SKM-1 (cell line): ENCODE measurements at regions not wholly inside any gene's neighbourhood (a gene's known extent, or its start where the extent isn't known, plus 50 kb on each side); places are given as distances from the start of the nearest gene placed in this dataset.
"Not testable (repeated sequence)": the region's sequence is repeated elsewhere in the genome, so short reads cannot be mapped to it uniquely, and the experiment has no call there.

Experiments
- DNase-seq: peaks from one replicate; lab custom pipeline; 2025; ENCODE audit not compliant: unreplicated experiment; lab: John Stamatoyannopoulos, UW

GRCh38 chr10:105596749-105597148 lies 955.7 kb downstream of the SORCS3 start:
- DNase-seq, result no peak

- no peak for DNase-seq
These were observed 953.2 kb downstream of the SORCS3 start for GRCh38 chr10:105594296-105594695.

DNA sequence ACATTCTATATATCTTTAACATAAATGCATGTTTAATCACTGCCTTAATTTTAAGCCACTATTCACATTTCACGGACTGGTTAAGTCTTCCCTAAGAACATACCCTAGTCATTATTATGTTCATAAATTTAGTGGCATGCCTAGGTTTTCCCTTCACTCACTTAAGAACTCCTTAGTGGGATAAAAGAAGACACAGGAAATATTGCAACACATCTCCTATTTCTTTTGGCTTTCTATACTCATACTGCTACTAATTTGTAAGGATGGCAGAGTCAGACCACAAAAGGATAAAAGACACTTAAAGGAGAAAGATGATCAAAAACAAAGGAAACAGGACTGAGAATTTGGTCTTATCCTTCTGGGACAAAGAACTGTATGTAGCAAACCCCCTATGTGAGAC lies 951.4 kb downstream of the SORCS3 start:
- DNase-seq, result no peak

DNA sequence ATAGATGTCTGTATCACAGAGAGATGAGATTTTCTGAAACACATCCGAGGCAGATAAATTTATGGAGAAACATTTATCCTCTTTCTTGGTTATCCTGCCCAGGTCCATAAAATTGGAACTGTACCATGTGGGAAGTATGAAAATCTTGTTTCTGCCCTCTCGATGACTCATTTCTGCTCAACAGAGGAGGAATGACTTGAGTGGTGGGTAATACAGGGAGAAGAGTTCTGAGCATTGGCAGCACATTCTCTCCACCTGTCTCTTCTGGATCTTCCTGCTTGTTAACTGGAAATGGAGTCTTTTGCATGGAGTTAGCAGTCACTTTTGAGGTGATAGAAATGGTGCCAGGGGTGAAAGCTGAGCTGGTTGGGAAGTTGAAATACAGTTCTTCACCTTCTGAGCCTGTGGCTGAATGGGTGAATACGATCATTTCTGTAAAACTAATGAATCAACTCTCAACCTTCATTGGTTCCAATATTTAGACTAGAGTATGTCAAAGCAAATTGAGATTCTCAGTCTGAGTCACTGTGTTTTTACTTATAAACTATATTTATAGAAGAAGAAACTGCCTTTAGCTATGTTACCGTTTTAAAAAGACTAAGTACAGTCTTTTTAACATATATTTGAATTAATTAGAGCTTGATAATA lies 945.5 kb downstream of the SORCS3 start:
- DNase-seq, result no peak

DNA sequence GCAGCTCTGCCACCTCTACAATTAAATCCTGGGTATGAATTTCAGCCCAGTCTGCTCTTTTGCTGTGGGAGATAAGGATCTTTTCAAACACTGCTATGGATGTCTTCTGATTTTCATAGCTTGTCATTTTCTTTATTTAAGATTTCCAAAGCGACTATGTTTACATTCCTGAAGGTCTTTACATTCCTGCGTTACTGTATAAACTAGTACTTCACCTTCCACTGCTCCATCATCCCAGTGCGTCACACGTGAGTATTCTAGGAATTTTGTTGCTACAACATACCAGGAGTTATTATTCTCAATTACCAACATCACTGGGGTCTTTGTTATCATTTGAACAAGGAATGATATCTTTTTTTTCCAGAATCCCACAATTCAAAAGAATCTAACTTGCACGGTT lies 944.7 kb downstream of the SORCS3 start:
- DNase-seq, result no peak

DNA sequence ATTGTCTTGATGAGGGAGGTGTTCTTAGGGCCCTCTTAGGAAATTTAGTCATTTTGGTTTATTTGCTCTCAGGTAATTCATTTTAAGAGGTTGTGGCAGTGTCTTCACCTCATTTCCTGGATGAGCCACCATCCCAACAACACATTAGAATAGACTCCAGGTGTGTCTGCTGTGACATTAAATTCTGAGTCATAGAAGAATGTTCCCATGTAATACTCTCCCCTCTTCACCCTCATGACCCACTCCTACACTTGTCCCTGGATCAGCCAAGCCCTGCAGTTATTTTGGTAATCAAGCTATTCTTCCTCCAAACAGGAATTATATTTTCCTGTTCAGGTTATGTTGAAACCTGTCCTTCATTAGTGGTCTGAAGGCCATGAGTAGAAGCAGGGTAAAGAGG lies 944.1 kb downstream of the SORCS3 start:
- no peak for DNase-seq

GRCh38 chr10:105579112-105579511 lies 938.0 kb downstream of the SORCS3 start:
- DNase-seq, result no peak

DNA sequence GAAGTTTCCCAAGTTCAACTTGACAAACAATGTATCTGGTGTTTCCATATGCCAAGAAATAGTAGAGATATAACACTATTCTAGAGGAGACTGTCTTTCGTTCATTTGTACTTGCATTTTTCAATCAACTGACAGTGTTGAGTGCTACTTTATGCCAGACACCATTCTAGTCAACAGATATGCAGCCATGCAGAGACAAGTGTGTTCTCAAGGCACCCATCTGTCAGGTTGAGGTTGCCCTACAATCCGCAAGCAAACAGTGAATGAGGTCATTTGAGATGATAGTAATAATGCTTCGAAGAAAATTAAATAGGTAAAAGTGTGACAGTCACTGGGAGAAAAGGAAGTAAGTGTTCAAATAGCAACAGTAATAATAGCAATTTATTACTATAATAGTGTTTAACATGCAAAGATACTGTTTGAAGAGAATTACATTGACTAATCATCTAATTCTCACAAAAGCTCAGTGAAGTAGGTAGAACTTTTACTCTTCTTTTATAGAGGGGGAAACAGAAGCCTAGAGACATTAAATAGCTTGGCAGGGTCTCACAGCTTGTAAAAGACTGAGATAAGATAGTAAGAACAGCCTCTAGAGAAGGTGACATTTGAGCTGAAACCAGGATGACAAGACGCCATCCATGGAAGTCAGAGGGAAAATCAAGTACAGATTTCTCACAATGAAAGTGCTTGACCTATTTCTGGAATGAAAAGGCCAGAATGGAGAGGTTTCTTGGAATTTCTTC lies 936.9 kb downstream of the SORCS3 start:
- DNase-seq, result no peak

- DNase-seq, result no peak
These were observed 918.4 kb downstream of the SORCS3 start for GRCh38 chr10:105559333-105560097.

DNA sequence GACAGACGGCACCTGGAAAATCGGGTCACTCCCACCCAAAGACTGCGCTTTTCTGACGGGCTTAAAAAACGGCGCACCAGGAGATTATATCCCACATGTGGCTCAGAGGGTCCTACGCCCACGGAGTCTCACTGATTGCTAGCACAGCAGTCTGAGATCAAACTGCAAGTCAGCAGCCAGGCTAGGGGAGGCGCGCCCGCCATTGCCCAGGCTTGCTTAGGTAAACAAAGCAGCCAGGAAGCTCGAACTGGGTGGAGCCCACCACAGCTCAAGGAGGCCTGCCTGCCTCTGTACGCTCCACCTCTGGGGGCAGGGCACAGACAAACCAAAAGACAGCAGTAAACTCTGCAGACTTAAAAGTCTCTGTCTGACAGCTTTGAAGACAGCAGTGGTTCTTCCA lies 909.4 kb downstream of the SORCS3 start:
- DNase-seq, result not testable (repeated sequence)

DNA sequence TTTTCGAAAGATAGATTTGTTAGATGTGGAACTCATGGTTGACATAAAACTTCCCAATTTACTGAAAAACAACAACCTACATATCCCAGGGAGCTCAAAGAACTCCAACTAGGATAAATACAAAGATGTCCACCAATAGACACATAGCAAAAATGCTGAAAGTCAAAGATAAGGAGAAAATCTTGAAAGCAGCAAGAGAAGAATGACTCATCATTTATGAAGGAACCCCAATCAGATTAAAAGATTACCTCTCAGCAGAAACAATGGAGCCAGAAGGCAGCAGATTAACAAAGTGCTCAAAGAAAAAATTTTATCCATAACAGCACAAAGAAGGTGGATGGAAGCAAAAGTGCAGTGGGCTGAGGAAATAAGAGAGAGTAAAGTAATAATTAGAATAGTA lies 908.6 kb downstream of the SORCS3 start:
- no peak for DNase-seq

DNA sequence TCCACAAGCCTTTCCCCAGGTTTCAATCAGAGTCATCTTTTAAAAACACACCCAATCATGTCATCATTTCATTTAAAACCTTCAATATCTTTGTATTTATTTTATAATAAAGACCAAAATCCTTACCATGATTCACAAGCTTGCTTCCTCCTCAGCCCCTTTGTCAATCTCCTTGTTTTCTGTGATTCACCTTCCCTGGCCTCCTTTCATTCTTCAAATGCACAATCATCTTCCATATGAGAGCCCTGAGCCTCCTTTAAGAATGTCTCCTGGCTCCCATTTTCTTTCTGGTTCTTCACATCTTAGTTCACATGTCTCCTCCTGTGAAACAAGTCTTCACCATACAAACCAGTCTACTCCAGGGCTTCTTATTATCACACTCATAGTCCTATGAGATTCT lies 904.0 kb downstream of the SORCS3 start:
- no peak for DNase-seq

DNA sequence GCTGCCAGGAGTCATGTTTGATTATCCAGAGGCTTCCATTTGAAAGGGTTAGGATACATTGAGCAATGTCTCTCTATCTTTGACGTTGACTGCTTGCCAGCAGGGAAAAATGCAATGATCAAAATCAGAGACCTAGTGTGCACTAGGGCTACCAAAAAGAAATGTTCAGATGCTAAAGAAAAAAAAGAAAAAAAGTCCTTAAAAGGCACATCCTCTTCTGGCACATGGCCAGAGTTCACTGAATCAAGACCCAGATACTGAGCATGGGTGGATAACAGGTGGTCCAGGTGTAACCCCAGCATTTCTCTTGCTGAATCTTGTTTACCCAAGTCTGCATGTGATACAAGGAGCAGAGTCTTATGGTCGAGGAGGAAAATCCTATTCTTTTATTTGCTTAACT lies 899.3 kb downstream of the SORCS3 start:
- DNase-seq, result no peak

GRCh38 chr10:105538874-105539273 lies 897.8 kb downstream of the SORCS3 start:
- DNase-seq, result no peak

DNA sequence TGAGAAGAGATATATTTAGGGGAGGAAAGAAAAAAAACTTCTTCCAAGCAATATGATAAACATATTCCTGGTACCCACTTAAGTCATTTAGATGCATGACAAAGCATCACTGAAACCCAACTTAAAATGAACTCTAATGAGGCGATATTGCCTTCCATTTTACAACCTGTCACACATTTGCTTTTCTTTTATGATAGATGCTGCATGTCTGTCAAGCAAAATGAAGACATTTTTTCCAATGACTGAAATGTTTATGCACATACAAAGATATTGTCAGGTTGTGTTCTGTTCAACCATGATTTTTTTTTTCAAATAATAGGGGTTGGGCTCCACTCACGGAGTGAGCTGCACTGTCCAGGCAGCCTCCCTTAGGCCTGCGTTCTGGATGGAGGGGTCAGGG lies 894.4 kb downstream of the SORCS3 start:
- no peak for DNase-seq

DNA sequence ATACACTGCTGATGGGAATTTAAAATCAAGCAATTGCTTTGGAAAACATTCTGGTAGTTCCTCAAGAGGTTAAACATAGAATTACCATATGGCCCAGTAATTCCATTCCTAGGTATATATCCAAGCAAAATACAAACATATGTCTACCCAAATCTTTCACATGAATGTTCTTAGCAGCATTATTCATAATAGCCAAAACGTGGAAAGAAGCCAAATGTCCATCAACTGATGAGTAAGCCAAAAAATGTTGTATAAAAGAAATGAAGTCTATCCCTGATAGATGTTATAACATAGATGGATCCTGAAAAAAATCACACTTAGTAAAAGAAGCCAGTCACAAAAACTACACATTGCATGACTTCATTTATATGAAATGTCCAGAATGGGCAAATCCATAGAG lies 893.0 kb downstream of the SORCS3 start:
- DNase-seq, result no peak

DNA sequence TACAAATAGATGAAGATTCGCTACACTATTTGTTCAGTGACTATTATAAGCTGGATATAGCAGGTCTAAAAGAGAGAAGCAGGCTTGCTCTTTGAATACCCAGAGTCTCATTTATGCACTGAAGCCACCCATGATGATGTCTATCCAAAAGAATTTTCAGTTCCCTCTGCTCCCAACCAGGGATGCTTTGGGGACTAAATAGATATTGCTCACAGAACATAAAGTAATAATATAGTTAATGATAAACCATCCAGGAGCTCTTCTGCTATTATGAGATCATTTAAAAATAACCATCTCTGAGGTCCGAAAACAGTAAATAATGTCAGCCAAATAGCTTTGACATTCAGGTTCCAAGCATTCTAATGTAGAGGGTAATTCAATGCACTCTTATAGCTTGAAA lies 875.4 kb downstream of the SORCS3 start:
- DNase-seq, result no peak

DNA sequence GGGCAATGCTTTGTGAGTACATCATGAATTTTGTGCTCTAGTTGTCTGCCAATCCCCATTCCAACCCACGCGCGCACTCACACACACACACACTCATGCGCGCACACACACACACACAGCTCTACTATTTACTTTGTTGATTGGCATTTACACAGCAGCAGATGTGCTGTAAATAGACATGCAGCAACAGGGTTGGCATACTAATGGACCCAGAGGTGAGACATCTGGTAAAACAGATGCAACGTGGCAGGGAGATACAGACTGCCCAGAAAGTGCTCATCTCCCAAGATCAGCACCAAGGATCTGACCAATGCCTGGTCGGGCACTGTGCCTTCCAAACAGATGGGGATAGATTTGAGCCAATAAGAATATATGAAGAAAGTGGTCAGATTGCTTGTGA lies 873.0 kb downstream of the SORCS3 start:
- DNase-seq, result no peak

- no peak for DNase-seq
These were observed 868.4 kb downstream of the SORCS3 start for GRCh38 chr10:105509517-105509916.

DNA sequence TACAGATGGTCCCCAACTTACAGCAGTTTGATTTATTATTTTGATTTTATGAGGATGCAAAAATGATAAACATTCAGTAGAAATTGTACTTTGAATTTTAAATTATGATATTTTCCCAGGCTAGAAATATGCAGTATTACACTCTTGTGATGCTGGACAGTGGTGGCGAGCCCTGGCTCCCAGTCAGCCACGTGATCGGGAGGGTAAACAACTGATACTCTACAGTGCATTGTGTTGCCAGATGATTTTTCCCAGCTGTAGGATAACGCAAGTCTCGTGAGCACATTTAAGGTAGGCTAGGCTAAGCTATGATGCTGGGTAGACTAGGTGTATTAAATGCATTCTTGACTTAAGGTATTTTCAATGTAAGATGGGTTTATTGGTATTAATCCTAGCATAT lies 865.2 kb downstream of the SORCS3 start:
- DNase-seq, result no peak

GRCh38 chr10:105503714-105504113 lies 862.6 kb downstream of the SORCS3 start:
- no peak for DNase-seq

GRCh38 chr10:105502058-105502457 lies 861.0 kb downstream of the SORCS3 start:
- DNase-seq, result no peak
